Neural progenitor cell (in vitro differentiated cells): ENCODE measurements at regions not wholly inside any gene's neighbourhood (a gene's known extent, or its start where the extent isn't known, plus 50 kb on each side); places are given as distances from the start of the nearest gene placed in this dataset.

ENCODE experiments used
- DNase-seq: peaks from one replicate; pipeline ENCODE4 v3.0.0-alpha.2; 2016; ENCODE audit warnings: low spot score
- H2AFZ ChIP-seq: fragments of 200-600 bp; sonication (generic); replicated peaks from 2 replicates; pipeline ENCODE4 v1.6.1; 2016; ENCODE audit warnings: antibody characterized with exemption
- H3F3A ChIP-seq: fragments of 200-600 bp; sonication (generic); 2 replicates; pipeline ENCODE4 v1.6.1; 2016; ENCODE audit warnings: antibody characterized with exemption, low read depth
- H3K27ac ChIP-seq: fragments of 200-600 bp; sonication (generic); 2 replicates; pipeline ENCODE4 v1.5.1; 2016; ENCODE audit warnings: mild to moderate bottlenecking
- H3K27me3 ChIP-seq: fragments of 200-600 bp; sonication (generic); 2 replicates; pipeline ENCODE4 v1.6.1; 2016; ENCODE audit warnings: mild to moderate bottlenecking, moderate library complexity
- H3K36me3 ChIP-seq: fragments of 200-600 bp; sonication (generic); 2 replicates; pipeline ENCODE4 v1.5.1; 2016
- H3K4me1 ChIP-seq: fragments of 200-600 bp; sonication (generic); 2 replicates; pipeline ENCODE4 v1.6.1; 2016; ENCODE audit warnings: mixed run types
- H3K4me2 ChIP-seq: fragments of 200-600 bp; sonication (generic); 2 replicates; pipeline ENCODE4 v1.6.1; 2016
- H3K4me3 ChIP-seq: fragments of 200-600 bp; sonication (generic); 2 replicates; pipeline ENCODE4 v1.5.1; 2016
- H3K79me2 ChIP-seq: fragments of 200-600 bp; sonication (generic); 2 replicates; pipeline ENCODE4 v1.6.1; 2016; ENCODE audit warnings: low read depth
- H3K9ac ChIP-seq: fragments of 200-600 bp; sonication (generic); 2 replicates; pipeline ENCODE4 v1.6.1; 2016
- H3K9me3 ChIP-seq: fragments of 200-600 bp; sonication (generic); 2 replicates; pipeline ENCODE4 v1.5.1; 2016; ENCODE audit warnings: low read depth
- H4K20me1 ChIP-seq: fragments of 200-600 bp; sonication (generic); 2 replicates; pipeline ENCODE4 v1.6.1; 2016; ENCODE audit warnings: low read depth
- H3K27ac Mint-ChIP-seq: 3 replicates; pipeline ENCODE4 v1.8.0; 2021; ENCODE audit warnings: mixed read lengths
- H3K27me3 Mint-ChIP-seq: 2 replicates; pipeline ENCODE4 v1.8.0; 2022; ENCODE audit warnings: low read depth, mild to moderate bottlenecking, inconsistent platforms, moderate library complexity, mixed read lengths; ENCODE audit not compliant: insufficient read depth
- H3K36me3 Mint-ChIP-seq: 3 replicates; pipeline ENCODE4 v1.8.0; 2021; ENCODE audit warnings: mixed read lengths
- H3K4me1 Mint-ChIP-seq: 3 replicates; pipeline ENCODE4 v1.8.0; 2021; ENCODE audit warnings: mixed read lengths
- H3K4me3 Mint-ChIP-seq: 3 replicates; pipeline ENCODE4 v1.8.0; 2021; ENCODE audit warnings: mild to moderate bottlenecking, moderate library complexity, mixed read lengths
- H3K9me3 Mint-ChIP-seq: 3 replicates; pipeline ENCODE4 v1.8.0; 2020; ENCODE audit warnings: mixed read lengths
- CTCF ChIP-seq: fragments of 200-600 bp; sonication (generic); IDR thresholded peaks from 2 replicates; pipeline ENCODE4 v1.5.1; 2017; ENCODE audit warnings: antibody characterized with exemption, mild to moderate bottlenecking
- EZH2 ChIP-seq: fragments of 200-600 bp; sonication (generic); IDR thresholded peaks from 2 replicates; pipeline ENCODE4 v1.6.1; 2017; ENCODE audit warnings: antibody characterized with exemption, mild to moderate bottlenecking, moderate library complexity
- EZH2phosphoT487 ChIP-seq: fragments of 200-600 bp; sonication (generic); IDR thresholded peaks from 2 replicates; pipeline ENCODE4 v1.6.1; 2017; ENCODE audit warnings: antibody characterized with exemption

- Histone ChIP-seq H3K9me3 (no peaks in the 10 kb centered on the region), H3F3A (no peaks in the 10 kb centered on the region), H3K36me3 (no peaks in the 10 kb centered on the region), H3K4me3 (no peak overlapping the region), H3K9ac (no peak overlapping the region), H3K4me2 (no peak overlapping the region), H3K79me2 (no peaks in the 10 kb centered on the region), H3K27me3 (no peaks in the 10 kb centered on the region), H3K4me1 (no peaks in the 10 kb centered on the region), H4K20me1 (no peaks in the 10 kb centered on the region), H2AFZ (no peak overlapping the region), H3K27ac (no peak overlapping the region)
- Mint-ChIP-seq H3K4me1 (peaks cover 6% of the 10 kb centered on the region), H3K4me3 (no peak overlapping the region), H3K27ac (no peak overlapping the region), H3K27me3 (peaks cover 10% of the 10 kb centered on the region), H3K36me3 (peaks cover 2% of the 10 kb centered on the region), H3K9me3 (peaks cover 27% of the 10 kb centered on the region)
- no peak for TF ChIP-seq EZH2
- no peak for TF ChIP-seq EZH2phosphoT487
- no peak for TF ChIP-seq CTCF
- no peak for DNase-seq
Observed at GRCh38 chr7:3206101-3206500, 95.0 kb upstream of the SDK1 start.

- Mint-ChIP-seq H3K4me1 (peaks cover 2% of the 10 kb centered on the region), H3K27ac (no peak overlapping the region), H3K4me3 (no peak overlapping the region), H3K27me3 (peaks cover 10% of the 10 kb centered on the region), H3K36me3 (peaks cover 2% of the 10 kb centered on the region), H3K9me3 (peaks cover 22% of the 10 kb centered on the region)
- Histone ChIP-seq H3K36me3 (no peaks in the 10 kb centered on the region), H3K4me2 (no peak overlapping the region), H4K20me1 (no peaks in the 10 kb centered on the region), H3F3A (no peaks in the 10 kb centered on the region), H3K4me3 (no peak overlapping the region), H3K27ac (no peak overlapping the region), H3K27me3 (no peaks in the 10 kb centered on the region), H3K4me1 (no peaks in the 10 kb centered on the region), H3K9me3 (no peaks in the 10 kb centered on the region), H3K79me2 (no peaks in the 10 kb centered on the region), H3K9ac (no peak overlapping the region), H2AFZ (no peak overlapping the region)
- no peak for DNase-seq
- TF ChIP-seq EZH2 (no peak), CTCF (no peak), EZH2phosphoT487 (no peak)
Observed at GRCh38 chr7:3206771-3207191, 94.3 kb upstream of the SDK1 start.

- Mint-ChIP-seq H3K9me3 (peaks cover 20% of the 10 kb centered on the region), H3K27ac (no peak overlapping the region), H3K4me3 (no peak overlapping the region), H3K4me1 (peaks cover 2% of the 10 kb centered on the region), H3K36me3 (peaks cover 2% of the 10 kb centered on the region), H3K27me3 (peaks cover 10% of the 10 kb centered on the region)
- Histone ChIP-seq H4K20me1 (no peaks in the 10 kb centered on the region), H3K79me2 (no peaks in the 10 kb centered on the region), H3K4me3 (no peak overlapping the region), H3K4me2 (no peak overlapping the region), H3F3A (no peaks in the 10 kb centered on the region), H3K27me3 (no peaks in the 10 kb centered on the region), H3K36me3 (no peaks in the 10 kb centered on the region), H3K4me1 (no peaks in the 10 kb centered on the region), H2AFZ (no peak overlapping the region), H3K27ac (no peak overlapping the region), H3K9me3 (no peaks in the 10 kb centered on the region), H3K9ac (no peak overlapping the region)
- no peak for TF ChIP-seq EZH2
- no peak for TF ChIP-seq EZH2phosphoT487
- TF ChIP-seq CTCF: no peak
- no peak for DNase-seq
Observed at GRCh38 chr7:3207387-3207902, 93.6 kb upstream of the SDK1 start.
